Ovary (tissue), 7 donors: ENCODE measurements at regions not wholly inside any gene's neighbourhood (a gene's known extent, or its start where the extent isn't known, plus 50 kb on each side); places are given as distances from the start of the nearest gene placed in this dataset.
"Not testable (repeated sequence)": the region's sequence is repeated elsewhere in the genome, so short reads cannot be mapped to it uniquely, and the experiment has no call there.

Experiments used
- DNase-seq, 5 donors: peaks; one replicate each; pipeline ENCODE4 v3.0.0-alpha.2; 2019 to 2020
- H3K27ac ChIP-seq, 2 donors: fragments of 200-600 bp; one replicate each; pipeline versions ENCODE4 v1.5.1 to v1.8.0; 2019 to 2022
- H3K27me3 ChIP-seq: fragments of 200-600 bp; one replicate; pipeline ENCODE4 v1.8.0; 2022
- H3K36me3 ChIP-seq: fragments of 200-600 bp; sonication (generic); one replicate; pipeline ENCODE4 v1.5.1; 2019
- H3K4me1 ChIP-seq: one replicate; pipeline ENCODE4 v1.8.1; 2013; ENCODE audit warnings: mild to moderate bottlenecking, moderate library complexity; ENCODE audit not compliant: insufficient read depth
- H3K4me3 ChIP-seq: fragments of 200-600 bp; sonication (generic); one replicate; pipeline ENCODE4 v1.5.1; 2017
- H3K9me3 ChIP-seq, 2 donors: fragments of 200-600 bp in 1 of 2; sonication (generic) in 1 of 2; one replicate each; pipeline versions ENCODE4 v1.5.1 to v1.8.1; 2013 to 2019; ENCODE audit warnings: mild to moderate bottlenecking in 1 of 2, moderate library complexity in 1 of 2
- EP300 ChIP-seq: sonication (generic); formaldehyde crosslinking; IDR thresholded peaks from one replicate; pipeline ENCODE4 v1.6.1; 2017; ENCODE audit warnings: antibody characterized with exemption
- POLR2A ChIP-seq: fragments of 450-650 bp; IDR thresholded peaks from one replicate; pipeline ENCODE4 v1.6.1; 2017; ENCODE audit warnings: antibody characterized with exemption, mild to moderate bottlenecking, moderate library complexity
- WGBS, 3 donors: extraction: QIAGEN DNeasy Blood & Tissue Kit in 1 of 3; methylation state at CpG; one replicate each; pipeline versions ENCODE4 v1.1.5 to v1.1.7; 2013 to 2017; 5-methylcytosine and 5-hydroxymethylcytosine counted together
- intact Hi-C, 4 donors: fragments of 100-400 bp; cut with DNase I; formaldehyde crosslinking; loops; one replicate each; pipeline versions ENCODE4 v1.11.0 to v1.15.1; 2022 to 2023
- TF ChIP-seq, protein P1 (sequence below), 3 donors: fragments of 450-650 bp in 2 of 3; fragments of 200-600 bp in 1 of 3; IDR thresholded peaks; one replicate each; pipeline versions ENCODE4 v1.5.1 to v1.8.0; 2016 to 2022; ENCODE audit warnings: antibody characterized with exemption in 3 of 3, mild to moderate bottlenecking in 1 of 3
- donor health status: DM: no; HTN: no; CAD: no; lungs with moderate emphysema.
- donor health status: DM: no; HTN: no; CAD: no.
- donor health status: Bipolar disorder and iron deficiency.
- donor health status: DM: no; HTN: no; CAD: no.
- donor health status: DM: yes; HTN: yes; CAD: no.

DNA sequence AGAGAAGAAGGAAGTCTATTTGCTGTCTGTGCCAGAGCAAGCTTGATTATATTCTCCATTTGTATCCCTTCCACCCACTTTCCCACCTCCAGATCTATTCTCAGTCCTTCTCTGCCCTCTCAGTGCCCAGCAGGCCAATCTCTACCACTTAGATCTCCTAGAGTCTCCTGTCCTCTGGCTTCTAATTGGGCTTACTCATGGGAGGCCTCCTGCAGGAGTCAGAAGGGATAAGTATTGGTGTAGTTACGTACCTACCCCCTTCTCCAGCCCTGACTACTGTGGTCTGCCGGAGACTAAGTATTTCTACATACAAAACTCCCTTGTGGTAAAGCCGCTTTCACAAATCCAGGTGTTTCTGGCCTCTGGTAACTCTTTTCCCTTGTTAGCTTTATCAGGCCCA, 221.2 kb downstream of the PTGER3 start:
- TF ChIP-seq, protein P1, sequence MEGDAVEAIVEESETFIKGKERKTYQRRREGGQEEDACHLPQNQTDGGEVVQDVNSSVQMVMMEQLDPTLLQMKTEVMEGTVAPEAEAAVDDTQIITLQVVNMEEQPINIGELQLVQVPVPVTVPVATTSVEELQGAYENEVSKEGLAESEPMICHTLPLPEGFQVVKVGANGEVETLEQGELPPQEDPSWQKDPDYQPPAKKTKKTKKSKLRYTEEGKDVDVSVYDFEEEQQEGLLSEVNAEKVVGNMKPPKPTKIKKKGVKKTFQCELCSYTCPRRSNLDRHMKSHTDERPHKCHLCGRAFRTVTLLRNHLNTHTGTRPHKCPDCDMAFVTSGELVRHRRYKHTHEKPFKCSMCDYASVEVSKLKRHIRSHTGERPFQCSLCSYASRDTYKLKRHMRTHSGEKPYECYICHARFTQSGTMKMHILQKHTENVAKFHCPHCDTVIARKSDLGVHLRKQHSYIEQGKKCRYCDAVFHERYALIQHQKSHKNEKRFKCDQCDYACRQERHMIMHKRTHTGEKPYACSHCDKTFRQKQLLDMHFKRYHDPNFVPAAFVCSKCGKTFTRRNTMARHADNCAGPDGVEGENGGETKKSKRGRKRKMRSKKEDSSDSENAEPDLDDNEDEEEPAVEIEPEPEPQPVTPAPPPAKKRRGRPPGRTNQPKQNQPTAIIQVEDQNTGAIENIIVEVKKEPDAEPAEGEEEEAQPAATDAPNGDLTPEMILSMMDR (IDR thresholded peaks at IDR 0.05), result no peak
- TF ChIP-seq POLR2A, result no peak
- TF ChIP-seq EP300, result no peak
- WGBS, 3 donors, result 90 to 92% (median 91%) methylated on average over 3 of the region's 3 CpGs
- intact Hi-C loops, result no loop called here

DNA sequence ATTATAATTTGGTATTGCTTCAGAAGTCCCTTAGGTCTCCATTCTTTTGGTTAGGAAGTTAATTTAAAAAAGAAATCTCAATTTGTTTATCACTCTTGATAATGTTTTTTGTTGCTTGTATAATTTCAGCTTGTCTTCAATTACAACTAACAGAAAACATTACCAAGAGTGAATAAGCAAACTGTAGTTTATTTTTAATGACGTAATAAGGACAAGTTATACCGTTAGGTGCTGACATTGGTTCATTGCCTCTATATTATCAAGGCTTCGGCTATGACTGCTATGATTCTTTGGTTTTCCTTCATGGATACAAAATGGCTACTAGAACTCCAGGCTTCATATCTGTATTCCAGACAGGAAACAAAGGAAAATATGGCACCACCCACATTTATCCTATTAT, 220.6 kb downstream of the PTGER3 start:
- no peak overlapping the region for H3K4me3 ChIP-seq
- no peaks in the 10 kb centered on the region for H3K4me1 ChIP-seq
- H3K36me3 ChIP-seq, result no peaks in the 10 kb centered on the region
- H3K9me3 ChIP-seq, result no peaks in the 10 kb centered on the region
- DNase-seq, result no peak
- no peak overlapping the region for H3K27ac ChIP-seq
- TF ChIP-seq, protein P1 (IDR thresholded peaks at IDR 0.05), result no peak
- TF ChIP-seq EP300, result no peak
- TF ChIP-seq POLR2A, result no peak
- no peaks in the 10 kb centered on the region for H3K27me3 ChIP-seq
- intact Hi-C loops, result no loop called here
- 90 to 94% (median 91%) methylated on average over 3 of the region's 3 CpGs for WGBS, 3 donors

More for the DNA sequence above, 221.2 kb downstream of the PTGER3 start:
- H3K27ac ChIP-seq, result no peak overlapping the region
- no peaks in the 10 kb centered on the region for H3K4me1 ChIP-seq
- no peak for DNase-seq
- no peaks in the 10 kb centered on the region for H3K27me3 ChIP-seq
- no peak overlapping the region for H3K4me3 ChIP-seq
- H3K9me3 ChIP-seq, result no peaks in the 10 kb centered on the region
- no peaks in the 10 kb centered on the region for H3K36me3 ChIP-seq

DNA sequence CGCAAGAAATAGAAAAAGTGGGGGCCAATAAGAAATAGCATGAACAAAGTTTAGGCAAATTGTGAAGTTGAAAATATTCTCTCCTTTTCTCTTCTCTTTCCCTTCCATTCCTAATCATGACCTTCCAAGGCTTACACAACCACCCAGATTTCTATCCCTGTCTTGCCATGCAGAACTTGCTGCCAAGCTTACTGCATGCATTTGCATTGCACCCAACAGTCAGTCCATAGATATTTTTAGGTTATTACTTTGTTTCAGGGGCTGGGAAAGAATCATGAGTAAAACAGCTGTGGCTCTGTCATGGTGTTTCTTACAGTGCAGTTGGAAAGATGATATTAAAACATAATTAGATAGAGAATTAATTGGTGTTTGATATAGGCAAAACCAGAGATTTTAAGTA, 219.4 kb downstream of the PTGER3 start:
- no peaks in the 10 kb centered on the region for H3K4me1 ChIP-seq
- intact Hi-C loops, result no loop called here

DNA sequence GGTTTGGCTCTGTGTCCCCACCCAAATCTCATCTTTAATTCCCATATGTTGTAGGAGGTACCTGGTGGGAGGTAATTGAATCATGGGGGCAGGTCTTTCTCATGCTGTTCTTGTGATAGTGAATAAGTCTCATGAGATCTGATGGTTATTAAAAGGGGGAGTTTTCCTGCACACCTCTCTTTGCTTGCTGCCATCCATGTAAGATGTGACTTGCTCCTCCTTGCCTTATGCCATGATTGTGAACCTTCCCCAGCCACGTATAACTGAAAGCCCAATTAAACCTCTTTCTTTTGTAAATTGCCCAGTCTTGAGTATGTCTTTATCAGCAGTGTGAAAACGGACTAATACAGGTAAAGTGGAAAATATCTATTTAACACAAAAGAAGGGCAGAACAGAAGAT, 213.3 kb downstream of the PTGER3 start:
- H3K4me1 ChIP-seq, H3K27ac ChIP-seq, H3K4me3 ChIP-seq, H3K36me3 ChIP-seq, H3K27me3 ChIP-seq, intact Hi-C loops, DNase-seq, H3K9me3 ChIP-seq: not testable (repeated sequence)
- WGBS, 3 donors, result 76 to 78% (median 77%) methylated on average over 2 of the region's 2 CpGs

More for the DNA sequence above, 219.4 kb downstream of the PTGER3 start:
- Histone ChIP-seq H3K27me3 (no peaks in the 10 kb centered on the region), H3K27ac (no peak overlapping the region), H3K9me3 (no peaks in the 10 kb centered on the region), H3K4me3 (no peak overlapping the region), H3K36me3 (no peaks in the 10 kb centered on the region)
- DNase-seq, result no peak
- no peak for TF ChIP-seq EP300
- TF ChIP-seq, protein P1 (IDR thresholded peaks at IDR 0.05), result no peak
- no peak for TF ChIP-seq POLR2A
- 85 to 88% (median 88%) methylated on average over 1 of the region's 1 CpG for WGBS, 3 donors

DNA sequence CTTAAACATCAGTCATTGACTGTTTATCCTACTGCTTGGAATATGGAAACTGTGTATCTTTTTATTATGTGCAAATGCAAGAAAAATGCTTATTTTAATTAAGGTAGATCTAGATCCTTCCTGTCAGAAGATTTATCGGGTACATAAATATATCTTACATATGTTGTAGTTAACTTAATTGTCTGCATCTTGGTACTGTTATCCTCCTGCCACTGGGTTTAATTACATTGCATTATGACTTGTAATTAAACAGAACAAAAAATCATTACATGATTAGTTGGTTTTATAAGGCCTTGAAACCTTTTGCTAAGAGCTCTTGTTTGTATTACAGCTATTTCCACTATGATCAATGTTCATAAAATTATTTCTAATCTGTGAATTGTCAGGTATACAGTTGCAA, 211.2 kb downstream of the PTGER3 start:
- Histone ChIP-seq H3K4me1 (no peaks in the 10 kb centered on the region), H3K27me3 (no peaks in the 10 kb centered on the region), H3K9me3 (no peaks in the 10 kb centered on the region), H3K4me3 (no peak overlapping the region), H3K27ac (no peak overlapping the region), H3K36me3 (no peaks in the 10 kb centered on the region)
- DNase-seq, result no peak
- TF ChIP-seq EP300 (no peak), POLR2A (no peak)
- TF ChIP-seq, protein P1 (IDR thresholded peaks at IDR 0.05), result no peak
- intact Hi-C loops, result no loop called here
- WGBS, 3 donors, result 84 to 93% (median 90%) methylated on average over 1 of the region's 1 CpG
